ENCODE measurements at regions not wholly inside any gene's neighbourhood (a gene's known extent, or its start where the extent isn't known, plus 50 kb on each side); places are given as distances from the start of the nearest gene placed in this dataset.
"Not testable (repeated sequence)": the region's sequence is repeated elsewhere in the genome, so short reads cannot be mapped to it uniquely, and the experiment has no call there.

DNA sequence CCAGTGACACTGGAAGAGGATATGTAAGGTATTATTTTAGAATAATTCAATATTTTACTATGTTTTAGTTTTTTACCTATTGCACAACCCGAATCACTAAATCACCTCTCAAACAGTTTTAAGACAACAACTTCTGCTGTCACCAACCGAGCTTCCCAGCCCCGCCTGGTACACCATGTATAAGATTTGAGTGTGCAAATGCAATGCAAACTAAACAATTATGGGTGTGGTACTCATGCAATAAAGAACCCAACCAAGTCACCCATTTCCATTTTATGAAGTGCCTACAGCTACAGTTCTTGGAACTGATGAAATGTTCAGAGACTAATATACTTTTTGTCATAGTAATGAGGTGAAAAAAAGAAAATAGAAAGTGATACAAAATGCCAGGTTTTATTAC, 256.2 kb downstream of the TAFA4 start:
- FAIRE-seq, result no peak
- DNase-seq (ENCODE audit: low spot score), result no peak

DNA sequence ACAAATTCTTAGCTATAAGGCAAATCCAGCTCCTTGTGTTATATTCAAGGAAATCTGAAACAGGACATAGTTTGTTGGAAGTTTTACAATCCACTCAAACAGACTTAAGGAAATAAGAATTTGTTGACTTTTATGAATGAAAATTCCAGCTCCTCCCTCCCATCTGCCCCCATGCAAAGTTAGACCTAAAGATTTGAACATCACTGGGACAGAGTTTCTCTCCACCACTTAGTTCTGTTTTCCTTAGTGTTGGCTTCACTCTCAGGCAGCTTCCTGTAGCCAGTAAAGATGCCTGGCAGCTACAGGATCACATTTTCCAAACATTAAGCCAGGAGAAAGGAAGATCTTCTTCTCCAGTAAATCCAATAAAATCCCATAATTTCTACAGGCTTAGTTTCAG, 265.0 kb downstream of the TAFA4 start:
- DNase-seq (ENCODE audit: low spot score) (no peak), FAIRE-seq (no peak)

DNA sequence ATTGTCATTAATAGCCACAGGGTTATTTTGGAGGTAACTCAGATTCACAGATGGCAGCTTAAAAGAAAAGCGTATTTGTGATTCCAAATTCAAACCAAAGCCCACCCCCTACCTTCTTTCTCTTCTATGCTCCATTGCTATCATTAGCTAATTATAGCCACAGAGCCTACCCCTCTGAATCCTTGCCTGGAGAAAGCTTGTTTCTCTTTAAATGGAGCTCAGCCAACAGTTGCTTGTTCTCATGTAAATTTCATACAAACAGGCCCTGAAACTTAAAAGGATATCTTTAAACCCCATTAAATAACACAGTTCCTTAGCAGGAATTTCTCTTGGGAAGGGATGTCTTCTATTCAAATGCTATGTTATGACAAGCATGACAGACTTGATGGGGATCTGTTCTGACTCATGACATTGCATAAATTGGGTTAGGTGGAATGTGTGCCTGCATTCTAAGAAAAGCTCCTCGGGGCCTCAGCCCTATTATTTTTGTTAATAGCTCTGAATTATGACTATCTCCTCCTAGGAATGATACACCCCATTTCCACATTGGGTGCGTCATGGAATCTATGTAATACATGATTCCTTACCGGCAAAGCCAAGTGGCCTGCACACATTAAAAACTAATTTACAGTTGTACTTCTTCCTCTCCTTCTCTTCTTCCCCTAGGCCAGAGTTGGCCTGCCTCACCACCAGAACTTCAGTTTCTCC, 265.8 kb downstream of the TAFA4 start:
- no peak for DNase-seq (ENCODE audit: low spot score)
- no peak for FAIRE-seq

DNA sequence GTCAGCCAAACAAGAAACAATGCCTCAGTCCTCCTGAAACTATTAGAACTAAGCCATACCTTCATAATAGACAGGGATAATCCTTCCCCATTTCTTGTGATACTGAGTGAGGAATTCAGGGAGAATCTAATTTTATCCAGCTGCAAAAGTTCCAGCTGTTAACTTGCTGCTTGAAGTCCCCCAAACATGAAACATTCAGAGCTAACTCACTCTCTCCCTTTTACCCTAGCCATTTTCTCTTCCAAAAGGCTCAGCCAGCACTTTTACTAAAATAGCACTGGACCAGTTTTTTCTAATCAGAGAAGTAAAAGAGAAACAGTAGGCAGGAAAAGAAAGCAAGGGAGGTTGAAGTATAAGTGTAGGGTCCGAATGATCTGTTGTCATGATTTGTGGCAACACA, 268.1 kb downstream of the TAFA4 start:
- FAIRE-seq, result no peak
- no peak for DNase-seq (ENCODE audit: low spot score)

DNA sequence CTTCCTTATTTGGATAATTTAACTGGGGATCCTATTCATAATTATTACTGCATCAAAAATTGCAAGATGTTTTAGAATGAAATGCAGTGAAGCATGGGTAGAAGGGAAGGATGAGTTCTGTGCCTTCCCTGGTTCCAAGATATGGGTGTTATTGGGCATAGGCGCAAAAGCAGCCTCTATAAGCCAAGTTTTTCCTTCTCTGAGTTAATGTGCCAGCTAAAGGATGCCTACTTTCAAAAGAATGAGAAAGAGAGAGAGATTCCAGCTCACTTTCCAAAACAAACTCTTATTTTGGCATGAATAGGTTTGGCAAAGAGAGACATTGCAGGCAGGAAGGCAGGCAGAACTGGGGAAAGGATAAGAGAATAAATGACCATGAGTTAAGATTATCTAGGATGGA, 270.2 kb downstream of the TAFA4 start:
- FAIRE-seq, result no peak

DNA sequence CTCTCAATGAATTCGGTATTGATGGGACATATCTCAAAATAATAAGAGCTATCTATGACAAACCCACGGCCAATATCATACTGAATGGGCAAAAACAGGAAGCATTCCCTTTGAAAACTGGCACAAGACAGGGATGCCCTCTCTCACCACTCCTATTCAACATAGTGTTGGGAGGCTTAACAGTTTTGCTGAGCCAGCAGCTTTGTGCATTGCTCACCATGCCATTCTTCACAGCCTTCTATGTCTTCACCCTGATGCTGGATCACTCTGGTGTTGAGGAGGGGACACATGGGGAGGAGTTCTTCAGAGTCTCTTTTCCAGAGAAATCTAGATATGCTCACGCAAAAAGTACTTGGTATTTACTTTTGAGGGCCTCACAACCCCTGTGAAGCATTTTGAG, 281.7 kb downstream of the TAFA4 start:
- not testable (repeated sequence) for DNase-seq (ENCODE audit: low spot score)

More for the DNA sequence above, 270.2 kb downstream of the TAFA4 start:
- no peak for DNase-seq (ENCODE audit: low spot score)

DNA sequence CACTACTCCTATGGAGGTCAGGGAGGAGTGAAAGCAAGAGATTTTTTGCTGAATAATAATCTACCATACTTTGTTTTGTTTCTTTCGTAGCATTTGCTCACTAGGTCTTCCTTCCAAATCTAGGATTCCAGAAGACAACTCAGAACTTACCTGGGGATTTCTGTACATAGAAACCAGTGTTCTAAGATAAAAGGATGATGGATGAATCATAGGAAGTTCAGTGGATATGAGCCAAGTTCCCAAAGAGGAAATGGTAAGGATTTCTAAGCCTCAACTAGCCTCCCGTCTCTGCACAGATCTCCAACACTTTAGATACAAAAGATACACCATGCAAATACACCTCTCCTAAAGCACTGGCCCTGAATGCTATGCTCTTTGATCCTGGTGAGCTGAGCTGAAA, 283.9 kb downstream of the TAFA4 start:
- no peak for FAIRE-seq
- DNase-seq (ENCODE audit: low spot score), result peak; percentile 4

More for the DNA sequence above, 281.7 kb downstream of the TAFA4 start:
- FAIRE-seq, result not testable (repeated sequence)

DNA sequence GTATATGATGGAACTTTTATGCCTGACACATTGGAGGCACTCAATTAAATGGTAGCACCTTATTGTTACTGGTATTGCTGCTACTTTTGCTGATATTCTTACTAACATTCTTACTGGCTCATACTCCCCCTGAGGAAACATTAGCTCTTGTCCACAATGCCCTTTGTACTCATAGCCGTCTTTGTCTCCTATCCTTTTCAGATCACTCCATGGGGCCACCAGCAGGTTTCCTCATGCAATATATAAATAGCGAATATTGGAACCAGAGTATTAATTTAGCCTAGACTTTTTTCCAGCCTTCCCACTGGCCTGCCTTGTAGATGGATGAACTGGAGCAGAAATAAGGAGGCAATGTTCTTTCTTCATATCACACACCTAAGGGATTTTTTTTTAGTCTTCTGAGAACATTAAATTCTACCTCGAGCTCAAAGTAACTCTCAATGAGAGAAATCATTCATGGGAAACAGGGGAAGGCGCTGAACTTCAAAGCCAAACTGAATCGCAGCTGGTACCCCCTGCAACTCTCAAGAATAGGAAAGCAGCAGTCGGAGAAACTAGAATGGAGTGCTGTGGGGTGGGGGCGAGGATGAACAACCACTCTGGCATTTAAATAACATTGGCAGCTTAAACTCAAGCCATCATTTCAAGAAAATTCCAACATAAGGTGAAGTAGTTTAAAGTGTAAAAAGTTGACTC, 300.3 kb downstream of the TAFA4 start:
- DNase-seq (ENCODE audit: low spot score) (no peak), FAIRE-seq (no peak)

DNA sequence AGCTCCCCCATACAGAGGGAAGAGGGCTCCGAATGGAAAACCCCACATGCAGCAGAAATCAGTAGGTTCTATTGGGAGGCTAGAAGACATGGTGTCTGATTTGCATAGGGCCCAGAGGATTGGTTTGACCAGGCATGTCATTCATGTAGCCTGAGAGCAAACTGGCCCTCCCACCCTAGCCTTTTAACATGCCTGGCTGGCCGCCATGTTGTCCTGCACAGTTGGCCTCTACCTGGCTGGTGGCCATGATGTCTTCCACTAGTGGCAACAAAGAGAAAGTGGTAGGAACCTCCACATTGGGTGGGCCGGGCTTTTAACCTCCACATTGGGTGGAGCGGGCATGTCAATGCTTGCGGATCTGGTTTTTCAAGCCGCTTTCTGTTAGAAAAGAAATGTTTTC, 312.1 kb downstream of the TAFA4 start:
- FAIRE-seq, result no peak

DNA sequence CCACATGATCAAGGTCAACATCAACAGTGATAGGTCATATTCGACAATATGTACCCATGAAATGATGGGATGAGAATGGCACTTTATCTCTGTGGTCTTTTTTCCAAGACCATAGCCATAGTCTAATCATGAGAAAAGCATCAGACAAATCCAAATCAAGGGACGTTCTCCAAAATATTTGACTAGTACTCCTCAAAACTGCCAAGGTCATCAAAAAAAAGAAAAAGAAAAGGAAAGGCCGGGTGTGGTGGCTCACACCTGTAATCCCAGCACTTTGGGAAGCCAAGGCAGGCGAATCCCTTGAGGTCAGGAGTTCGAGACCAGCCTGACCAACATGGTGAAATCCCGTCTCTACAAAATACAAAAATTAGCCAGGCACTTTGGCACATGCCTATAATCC, 318.3 kb downstream of the TAFA4 start:
- no peak for DNase-seq (ENCODE audit: low spot score)
- FAIRE-seq, result no peak

More for the DNA sequence above, 312.1 kb downstream of the TAFA4 start:
- DNase-seq (ENCODE audit: low spot score), result no peak

DNA sequence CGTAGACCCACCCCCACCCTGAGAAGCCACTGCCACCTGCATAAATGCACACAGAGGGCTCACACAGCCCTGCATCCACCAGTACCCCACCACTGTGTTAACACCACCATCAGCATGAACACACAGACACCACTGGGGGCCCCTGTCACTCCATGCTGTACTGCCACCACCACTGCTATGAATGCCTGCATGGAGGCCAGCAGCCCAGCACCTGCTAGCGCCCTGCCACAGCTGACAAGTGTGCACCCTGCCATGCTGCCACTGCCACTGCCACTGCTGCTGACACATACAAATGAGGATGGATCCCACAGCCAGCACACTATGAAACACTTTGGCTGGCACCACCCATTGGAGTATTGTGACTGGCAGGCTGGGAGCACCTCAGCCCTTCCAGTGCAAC, 361.0 kb downstream of the TAFA4 start:
- no peak for FAIRE-seq
- DNase-seq (ENCODE audit: low spot score), result no peak

DNA sequence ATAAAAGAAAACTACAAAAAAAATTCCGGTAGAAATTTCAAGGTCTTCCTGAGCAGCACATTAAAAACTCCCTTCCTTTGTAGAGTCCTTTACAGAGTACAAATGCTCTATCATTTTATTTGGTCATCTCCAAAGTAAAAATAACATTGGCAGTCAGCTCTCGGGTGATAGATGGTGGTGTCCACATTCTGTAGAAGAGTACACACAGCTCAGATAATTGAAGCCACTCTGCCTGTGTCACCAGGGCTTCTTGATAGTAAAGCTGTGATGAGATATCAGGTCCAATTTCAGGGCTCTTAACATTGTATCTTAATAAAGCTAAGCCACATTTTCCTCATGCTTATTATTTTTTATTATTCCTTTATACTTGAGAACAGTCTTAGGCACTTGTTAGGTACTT, 371.6 kb downstream of the TAFA4 start:
- DNase-seq (ENCODE audit: low spot score) (no peak), FAIRE-seq (no peak)

DNA sequence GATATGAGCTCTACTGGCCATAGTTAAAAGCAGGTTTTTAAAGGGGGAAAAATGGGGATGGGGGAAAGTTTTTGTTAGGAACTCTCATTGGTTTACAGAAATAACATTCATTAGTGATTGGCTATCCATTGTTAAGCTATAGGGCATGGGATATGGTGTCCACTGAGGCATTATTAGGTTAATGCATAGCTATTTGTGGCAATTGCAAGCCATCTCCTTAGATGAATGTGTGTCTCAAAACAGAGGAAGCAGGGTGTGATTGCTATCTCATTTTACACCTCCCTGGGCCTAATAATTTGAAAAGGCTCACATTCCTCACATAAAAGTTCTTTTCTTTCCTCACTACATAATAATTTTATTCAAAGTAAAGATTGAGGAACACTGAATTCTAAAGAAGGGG, 396.6 kb downstream of the TAFA4 start:
- no peak for DNase-seq (ENCODE audit: low spot score)
- no peak for FAIRE-seq

DNA sequence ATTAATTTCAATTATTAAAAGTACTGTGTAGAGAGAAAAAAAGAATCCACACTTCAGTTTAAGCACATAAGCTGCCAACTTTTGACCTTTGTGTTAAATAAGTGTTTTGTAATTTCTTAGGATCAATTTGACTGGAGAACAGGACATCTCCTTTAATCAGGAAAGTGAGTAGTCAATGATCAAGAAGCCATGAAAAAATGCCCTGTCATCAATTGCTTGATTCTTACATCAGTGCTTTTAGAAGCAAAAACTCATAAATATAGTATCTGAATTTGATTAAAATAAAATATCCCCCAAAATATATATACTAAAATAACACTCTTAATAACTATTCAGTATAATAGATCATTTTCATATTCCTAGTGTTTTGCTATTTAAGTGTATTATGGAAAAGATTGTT, 409.0 kb downstream of the TAFA4 start:
- no peak for DNase-seq (ENCODE audit: low spot score)
- FAIRE-seq, result no peak

DNA sequence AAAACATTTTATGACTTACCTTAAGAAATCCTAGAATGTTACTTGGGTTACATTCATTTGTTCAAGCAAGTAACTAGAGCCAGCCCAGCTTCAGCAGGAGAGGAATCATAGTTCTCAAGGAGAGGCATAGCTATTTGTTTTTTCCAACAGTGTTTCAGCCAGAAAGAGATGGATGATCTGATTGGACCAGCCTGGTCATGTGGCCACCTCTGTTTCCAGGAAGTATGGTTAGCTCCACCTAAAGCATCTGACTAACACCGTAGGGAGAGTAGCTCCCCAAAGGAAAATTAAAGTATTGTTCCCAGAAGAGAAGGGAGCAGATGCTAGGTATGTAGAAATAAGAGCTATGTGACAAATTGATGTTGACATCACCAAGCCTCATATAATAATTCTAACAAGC, 417.1 kb downstream of the TAFA4 start:
- FAIRE-seq (no peak), DNase-seq (ENCODE audit: low spot score) (no peak)

DNA sequence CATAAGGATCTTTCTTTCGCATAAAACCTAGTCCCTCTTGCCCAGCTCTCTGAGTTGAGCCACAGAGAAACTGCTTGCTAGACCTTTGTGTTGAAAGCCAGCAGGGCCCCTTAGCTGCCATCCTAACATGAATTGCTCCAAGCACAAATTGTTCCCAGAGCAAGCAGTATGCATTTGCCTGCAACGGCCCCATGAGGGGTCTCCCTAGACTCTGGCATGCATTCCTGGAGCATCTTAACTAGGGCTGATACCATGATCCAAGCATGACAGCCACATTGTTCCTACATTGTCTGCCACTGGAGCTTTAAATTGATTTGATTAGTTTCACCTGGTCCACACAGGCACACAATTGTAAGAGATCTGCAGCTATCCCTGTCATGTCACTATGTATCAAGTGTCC, 428.1 kb downstream of the TAFA4 start:
- FAIRE-seq, result no peak
- DNase-seq (ENCODE audit: low spot score), result no peak

DNA sequence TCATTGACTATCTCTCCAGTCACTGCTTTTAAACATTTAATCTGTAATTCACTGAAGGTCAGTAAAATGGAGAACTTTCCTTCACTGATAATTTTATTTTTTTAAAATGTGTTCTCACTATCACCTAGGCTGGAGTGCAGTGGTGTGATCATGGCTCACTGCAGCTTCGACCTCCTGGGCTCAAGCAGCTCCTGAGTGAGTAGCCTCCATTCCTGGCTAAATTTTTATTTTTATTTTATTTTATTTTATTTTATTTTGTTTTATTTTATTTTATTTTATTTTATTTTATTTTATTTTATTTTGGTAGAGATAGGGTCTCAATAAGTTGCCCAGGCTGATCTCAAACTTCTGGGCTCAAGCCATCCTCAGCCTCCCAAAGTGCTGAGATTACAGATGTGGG, 446.5 kb downstream of the TAFA4 start:
- not testable (repeated sequence) for DNase-seq (ENCODE audit: low spot score); FAIRE-seq

DNA sequence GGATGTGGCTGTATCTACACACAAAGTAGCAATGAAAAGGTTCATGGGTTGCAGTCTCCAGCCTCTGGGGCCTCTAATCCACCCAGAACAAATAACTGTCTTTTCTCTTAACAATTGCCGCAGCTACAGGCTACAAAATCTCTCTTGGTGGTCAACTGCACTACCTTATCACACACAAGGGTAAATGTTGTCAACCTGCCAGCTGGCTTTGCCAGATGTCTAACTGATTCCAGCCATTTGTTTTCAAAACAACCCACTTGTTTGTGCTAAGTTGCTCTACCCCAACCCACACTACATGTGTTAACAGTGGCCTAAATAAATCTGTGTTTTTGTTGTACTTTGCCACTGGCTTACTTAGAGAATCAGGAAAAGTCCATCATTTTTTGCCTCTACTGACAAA, 447.3 kb downstream of the TAFA4 start:
- FAIRE-seq, result no peak
- no peak for DNase-seq (ENCODE audit: low spot score)

DNA sequence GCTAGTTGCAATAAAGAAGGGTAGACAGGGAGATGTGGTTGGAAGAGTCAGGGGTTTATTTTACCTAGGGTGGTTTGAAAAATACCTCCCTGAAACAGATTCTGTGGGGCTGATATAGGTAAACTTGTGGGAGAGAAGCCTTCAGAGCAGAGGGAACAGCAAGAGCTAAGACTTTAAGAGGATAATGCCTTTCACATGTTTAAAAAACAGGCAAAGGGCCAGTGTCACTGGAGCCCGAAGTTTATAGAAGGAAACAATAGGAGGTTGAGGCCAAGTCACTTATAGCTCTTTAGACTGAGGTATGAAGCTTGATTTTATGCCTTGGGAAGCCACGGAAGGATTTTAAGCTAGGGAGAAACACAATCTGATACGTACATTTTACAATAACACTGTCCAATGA, 448.7 kb downstream of the TAFA4 start:
- DNase-seq (ENCODE audit: low spot score) (no peak), FAIRE-seq (no peak)

DNA sequence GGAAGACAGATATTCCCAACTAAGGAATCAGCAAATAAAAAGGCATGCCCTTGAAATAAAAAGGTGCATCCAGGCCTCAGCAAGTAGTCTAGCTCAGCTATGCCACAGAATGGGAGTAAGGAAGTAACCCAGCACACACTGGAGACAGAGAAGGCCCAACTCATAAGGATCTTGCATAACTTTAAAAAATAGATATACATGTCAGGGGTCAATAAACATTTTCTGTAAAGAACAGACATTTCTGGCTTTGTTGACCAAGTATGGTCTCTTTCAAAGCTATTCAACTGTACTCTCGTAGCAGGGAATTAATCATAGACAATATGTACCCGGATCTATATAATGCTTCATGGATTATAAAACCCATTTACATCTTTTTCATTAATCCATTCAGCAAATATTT, 449.3 kb downstream of the TAFA4 start:
- DNase-seq (ENCODE audit: low spot score), result no peak
- FAIRE-seq, result no peak

DNA sequence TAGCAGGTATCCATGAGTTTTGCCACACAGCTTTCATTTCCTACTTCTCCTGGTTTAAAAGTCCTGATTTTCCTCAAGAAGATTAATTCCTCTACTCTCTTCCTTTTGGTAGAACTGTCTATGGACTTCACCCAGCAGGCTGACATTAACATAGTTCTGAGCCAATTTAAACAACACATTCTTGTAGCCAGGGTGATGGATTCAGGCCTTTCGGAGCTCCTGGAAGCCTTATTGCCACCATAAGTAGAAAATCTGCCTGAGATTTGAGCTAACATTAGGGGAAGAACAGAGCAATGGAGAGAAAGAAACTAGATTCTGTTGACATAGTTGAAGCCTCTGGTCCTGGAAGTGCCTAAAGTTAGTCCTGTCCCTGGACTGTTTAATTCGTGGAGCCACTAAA, 449.8 kb downstream of the TAFA4 start:
- FAIRE-seq (no peak), DNase-seq (ENCODE audit: low spot score) (no peak)

DNA sequence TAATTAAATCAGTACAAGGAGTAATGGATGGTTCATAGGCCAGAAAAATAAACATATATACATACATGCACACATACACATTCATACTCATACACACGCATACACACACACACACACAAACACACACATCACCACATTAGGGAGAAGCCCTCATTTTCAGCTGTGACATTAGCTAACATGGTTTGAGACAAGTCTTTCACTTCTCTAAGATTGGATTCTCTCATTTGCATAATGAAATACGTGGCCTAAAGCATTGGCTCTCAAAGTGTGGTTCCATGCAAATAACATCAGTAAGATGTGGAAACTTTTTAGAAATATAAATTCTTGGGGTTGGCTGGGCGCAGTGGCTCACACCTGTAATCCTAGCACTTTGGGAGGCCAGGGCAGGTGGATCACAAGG, 452.6 kb downstream of the TAFA4 start:
- no peak for DNase-seq (ENCODE audit: low spot score)
- FAIRE-seq, result no peak

DNA sequence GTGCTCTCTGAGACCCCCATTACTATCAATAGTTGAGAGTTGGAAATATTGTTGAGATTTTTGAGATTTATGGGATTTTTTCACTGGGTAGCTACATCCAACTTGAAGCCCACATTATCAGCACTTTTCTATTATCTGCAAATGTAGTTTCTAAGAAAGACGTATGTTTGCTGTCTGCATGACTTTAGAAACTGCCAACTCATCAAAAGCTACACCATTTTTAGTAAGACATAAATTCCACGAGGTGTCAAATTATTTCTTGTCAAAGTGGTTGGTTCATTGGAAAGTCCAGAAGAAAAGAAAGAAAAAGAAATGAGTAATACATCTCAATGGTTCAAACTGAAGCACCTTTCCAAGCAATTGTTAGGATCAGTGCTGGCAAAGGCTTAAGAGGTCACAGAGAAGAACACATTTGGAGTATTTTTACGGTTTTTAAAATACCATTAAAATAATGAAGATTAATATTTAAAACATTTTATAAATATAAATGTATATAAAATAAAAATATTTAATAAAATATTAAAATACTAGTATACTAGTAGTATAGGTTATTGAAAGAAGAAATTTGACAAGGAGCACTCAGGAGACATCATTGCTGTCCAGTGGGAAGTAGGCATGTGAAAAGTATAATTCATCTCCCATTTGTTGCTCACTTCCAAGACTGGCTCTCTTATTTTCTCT, 463.5 kb downstream of the TAFA4 start:
- FAIRE-seq, result no peak

More for the DNA sequence above, 463.5 kb downstream of the TAFA4 start:
- DNase-seq (ENCODE audit: low spot score), result no peak
